ENCODE measurements at regions not wholly inside any gene's neighbourhood (a gene's known extent, or its start where the extent isn't known, plus 50 kb on each side); places are given as distances from the start of the nearest gene placed in this dataset.

GRCh38 chr2:114368705-114369104 is 73.7 kb upstream of the DPP10 start:
- TF ChIP-seq CTCF (IDR thresholded peaks at IDR 0.05; ENCODE audit: insufficient read depth, low read depth, low read length), result no peak
- no peak for TF ChIP-seq EZH2 (IDR thresholded peaks at IDR 0.05; ENCODE audit: insufficient read depth, low read length)
